ENCODE measurements at regions not wholly inside any gene's neighbourhood (a gene's known extent, or its start where the extent isn't known, plus 50 kb on each side); places are given as distances from the start of the nearest gene placed in this dataset.

DNA sequence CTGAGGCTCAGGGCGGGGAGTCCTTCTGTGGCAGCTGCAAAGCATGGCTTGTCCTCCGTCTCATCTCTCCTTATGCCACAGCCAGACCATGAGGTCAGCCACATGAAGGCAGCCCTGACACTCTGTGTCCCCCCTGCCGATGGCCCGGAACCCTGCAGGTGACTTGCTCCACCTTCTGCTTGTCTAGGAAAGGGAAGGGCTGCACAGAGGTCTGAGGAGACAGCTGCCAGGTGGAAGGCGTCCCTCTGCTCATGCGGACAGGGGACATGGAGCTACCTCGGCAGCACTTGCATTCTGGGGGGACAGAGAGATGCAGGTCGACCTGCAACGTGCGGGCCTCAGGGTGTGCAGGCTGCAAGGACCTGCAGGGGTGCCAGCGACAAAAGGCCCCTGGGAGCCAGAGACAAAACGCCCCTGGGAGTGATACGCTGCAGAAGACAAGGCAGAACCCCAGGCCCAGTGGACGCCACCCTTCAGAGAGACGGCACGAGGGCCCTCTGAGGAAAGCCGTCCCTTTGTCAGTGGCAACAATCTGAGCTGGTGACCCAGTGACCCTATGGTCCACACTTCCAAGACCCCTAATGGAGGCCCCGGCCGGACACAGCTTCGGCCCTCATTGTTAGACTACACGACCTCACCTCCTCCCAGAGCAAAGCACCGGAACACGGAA is 205.2 kb upstream of the PPP2R2D start:
- TF ChIP-seq CTCF (IDR thresholded peaks at IDR 0.05; ENCODE audit: poor library complexity) (no peak), EZH2phosphoT487 (IDR thresholded peaks at IDR 0.05; ENCODE audit: low read depth, severe bottlenecking, unreplicated experiment) (no peak)
